GM21529 (cell line): ENCODE measurements at regions not wholly inside any gene's neighbourhood (a gene's known extent, or its start where the extent isn't known, plus 50 kb on each side); places are given as distances from the start of the nearest gene placed in this dataset.
"Not testable (repeated sequence)": the region's sequence is repeated elsewhere in the genome, so short reads cannot be mapped to it uniquely, and the experiment has no call there.

ENCODE experiments used
- ATAC-seq: cut with Tn5 transposase; IDR thresholded peaks from one replicate; pipeline ENCODE4 v1.9.1; 2021; ENCODE audit not compliant: unreplicated experiment

- no peak for ATAC-seq
These were observed 177.2 kb downstream of the PLPPR4 start for GRCh38 chr1:99441299-99442095.

- ATAC-seq: not testable (repeated sequence)
These were observed 180.1 kb downstream of the PLPPR4 start for GRCh38 chr1:99444211-99444927.

- no peak for ATAC-seq
These were observed 180.8 kb downstream of the PLPPR4 start for GRCh38 chr1:99445071-99445470.

GRCh38 chr1:99445486-99445885 lies 181.2 kb downstream of the PLPPR4 start:
- ATAC-seq: no peak

GRCh38 chr1:99447721-99448120 lies 183.4 kb downstream of the PLPPR4 start:
- ATAC-seq: no peak

GRCh38 chr1:99455760-99456159 lies 190.2 kb upstream of the PALMD start:
- ATAC-seq: no peak

GRCh38 chr1:99456536-99456935 lies 189.4 kb upstream of the PALMD start:
- no peak for ATAC-seq

- no peak for ATAC-seq
These were observed 188.3 kb upstream of the PALMD start for GRCh38 chr1:99457381-99458165.

GRCh38 chr1:99461499-99461898 lies 184.4 kb upstream of the PALMD start:
- no peak for ATAC-seq

GRCh38 chr1:99464738-99465137 lies 181.2 kb upstream of the PALMD start:
- no peak for ATAC-seq

GRCh38 chr1:99465176-99465900 lies 180.6 kb upstream of the PALMD start:
- ATAC-seq: no peak

GRCh38 chr1:99467645-99468044 lies 178.3 kb upstream of the PALMD start:
- ATAC-seq: no peak

- ATAC-seq: no peak
These were observed 176.4 kb upstream of the PALMD start for GRCh38 chr1:99469550-99469971.

GRCh38 chr1:99472893-99473292 lies 173.0 kb upstream of the PALMD start:
- no peak for ATAC-seq

GRCh38 chr1:99474350-99474893 lies 171.5 kb upstream of the PALMD start:
- ATAC-seq: no peak

GRCh38 chr1:99476058-99476457 lies 169.9 kb upstream of the PALMD start:
- no peak for ATAC-seq

- peak; percentile 74 for ATAC-seq
These were observed 164.4 kb upstream of the PALMD start for GRCh38 chr1:99481391-99481996.

GRCh38 chr1:99482286-99482685 lies 163.6 kb upstream of the PALMD start:
- no peak for ATAC-seq

- no peak for ATAC-seq
These were observed 163.2 kb upstream of the PALMD start for GRCh38 chr1:99482750-99483149.

- no peak for ATAC-seq
These were observed 155.9 kb upstream of the PALMD start for GRCh38 chr1:99490031-99490430.
